Sigmoid colon (tissue), 6 donors: ENCODE measurements at regions not wholly inside any gene's neighbourhood (a gene's known extent, or its start where the extent isn't known, plus 50 kb on each side); places are given as distances from the start of the nearest gene placed in this dataset.

Source experiments
- DNase-seq: peaks from one replicate; pipeline ENCODE4 v3.0.0-alpha.2; 2019
- H3K27ac ChIP-seq, 4 donors: fragments of 200-600 bp; sonication (generic); one replicate each; pipeline ENCODE4 v1.5.1; 2016 to 2019; ENCODE audit warnings: mild to moderate bottlenecking in 1 of 4
- H3K27me3 ChIP-seq, 3 donors: fragments of 200-600 bp; sonication (generic); one replicate each; pipeline ENCODE4 v1.5.1; 2019; ENCODE audit warnings: mild to moderate bottlenecking in 1 of 3
- H3K36me3 ChIP-seq, 4 donors: fragments of 200-600 bp; sonication (generic); one replicate each; pipeline ENCODE4 v1.5.1; 2016 to 2019
- H3K4me1 ChIP-seq, 4 donors: fragments of 200-600 bp; sonication (generic); one replicate each; pipeline ENCODE4 v1.5.1; 2017 to 2019
- H3K4me3 ChIP-seq, 4 donors: fragments of 200-600 bp; sonication (generic); one replicate each; pipeline ENCODE4 v1.5.1; 2017 to 2019; ENCODE audit warnings: mild to moderate bottlenecking in 2 of 4, moderate library complexity in 1 of 4
- H3K9me3 ChIP-seq, 4 donors: fragments of 200-600 bp in 3 of 4; sonication (generic) in 3 of 4; one replicate each; pipeline versions ENCODE4 v1.5.1 to v1.6.1; 2013 to 2019
- EP300 ChIP-seq, 4 donors: sonication (generic); formaldehyde crosslinking; IDR thresholded peaks; one replicate each; pipeline ENCODE4 v1.6.1; 2017; ENCODE audit warnings: antibody characterized with exemption in 4 of 4
- POLR2A ChIP-seq, 2 donors: fragments of 450-650 bp; IDR thresholded peaks; one replicate each; pipeline ENCODE4 v1.6.1; 2016; ENCODE audit warnings: antibody characterized with exemption in 2 of 2, mild to moderate bottlenecking in 2 of 2, moderate library complexity in 2 of 2
- POLR2AphosphoS5 ChIP-seq, 4 donors: sonication (generic); formaldehyde crosslinking; IDR thresholded peaks; one replicate each; pipeline ENCODE4 v1.6.1; 2017; ENCODE audit warnings: antibody characterized with exemption in 4 of 4
- WGBS, 2 donors: extraction: QIAGEN DNeasy Blood & Tissue Kit; methylation state at CpG; one replicate each; pipeline ENCODE4 v1.1.7; 2013; 5-methylcytosine and 5-hydroxymethylcytosine counted together
- intact Hi-C: fragments of 100-400 bp; cut with DNase I; formaldehyde crosslinking; loops from one replicate; pipeline ENCODE4 v1.15.1; 2023
- TF ChIP-seq, protein P1 (sequence below), 4 experiments: fragments of 450-650 bp in 3 of 4; fragments of 200-600 bp in 1 of 4; IDR thresholded peaks; one replicate each; pipeline ENCODE4 v1.5.1; 2016 to 2019; ENCODE audit warnings: antibody characterized with exemption in 4 of 4, mild to moderate bottlenecking in 3 of 4, moderate library complexity in 2 of 4
- donor health status: healthy with polysubstance abuse.
- donor health status: healthy.

DNA sequence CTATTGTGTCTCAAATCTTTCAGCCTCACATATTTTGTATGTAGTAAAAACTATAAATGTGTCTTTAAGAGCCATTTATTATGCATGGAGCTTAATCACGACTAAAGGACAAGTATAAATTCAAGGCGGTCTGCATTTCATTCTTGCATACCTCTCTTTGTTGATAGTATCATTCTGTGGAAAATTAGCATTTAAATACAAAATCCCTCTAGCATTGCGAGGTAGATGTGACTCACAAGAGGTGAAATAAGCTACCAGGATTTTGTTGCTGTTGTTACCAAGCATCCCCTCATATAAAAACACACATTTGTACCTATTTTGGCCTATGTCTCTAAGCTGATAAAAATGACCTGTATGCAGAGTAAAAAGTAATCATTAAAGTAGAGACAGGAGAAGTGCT is 537.4 kb upstream of the LUZP2 start:
- intact Hi-C loops = no loop called here
- H3K27ac ChIP-seq = no peak overlapping the region
- H3K4me1 ChIP-seq = no peaks in the 10 kb centered on the region
- no peak for TF ChIP-seq POLR2AphosphoS5 (IDR thresholded peaks at IDR 0.05)
- TF ChIP-seq POLR2A (IDR thresholded peaks at IDR 0.05) = no peak
- TF ChIP-seq, protein P1, sequence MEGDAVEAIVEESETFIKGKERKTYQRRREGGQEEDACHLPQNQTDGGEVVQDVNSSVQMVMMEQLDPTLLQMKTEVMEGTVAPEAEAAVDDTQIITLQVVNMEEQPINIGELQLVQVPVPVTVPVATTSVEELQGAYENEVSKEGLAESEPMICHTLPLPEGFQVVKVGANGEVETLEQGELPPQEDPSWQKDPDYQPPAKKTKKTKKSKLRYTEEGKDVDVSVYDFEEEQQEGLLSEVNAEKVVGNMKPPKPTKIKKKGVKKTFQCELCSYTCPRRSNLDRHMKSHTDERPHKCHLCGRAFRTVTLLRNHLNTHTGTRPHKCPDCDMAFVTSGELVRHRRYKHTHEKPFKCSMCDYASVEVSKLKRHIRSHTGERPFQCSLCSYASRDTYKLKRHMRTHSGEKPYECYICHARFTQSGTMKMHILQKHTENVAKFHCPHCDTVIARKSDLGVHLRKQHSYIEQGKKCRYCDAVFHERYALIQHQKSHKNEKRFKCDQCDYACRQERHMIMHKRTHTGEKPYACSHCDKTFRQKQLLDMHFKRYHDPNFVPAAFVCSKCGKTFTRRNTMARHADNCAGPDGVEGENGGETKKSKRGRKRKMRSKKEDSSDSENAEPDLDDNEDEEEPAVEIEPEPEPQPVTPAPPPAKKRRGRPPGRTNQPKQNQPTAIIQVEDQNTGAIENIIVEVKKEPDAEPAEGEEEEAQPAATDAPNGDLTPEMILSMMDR (IDR thresholded peaks at IDR 0.05) = no peak
- TF ChIP-seq EP300 (IDR thresholded peaks at IDR 0.05) = no peak
- DNase-seq = no peak
- H3K4me3 ChIP-seq = no peak overlapping the region
- H3K36me3 ChIP-seq = no peaks in the 10 kb centered on the region
- H3K27me3 ChIP-seq = no peaks in the 10 kb centered on the region
- WGBS, 2 donors = 74 to 87% methylated on average over 3 of the region's 3 CpGs
- no peaks in the 10 kb centered on the region for H3K9me3 ChIP-seq

GRCh38 chr11:23961503-23962338 is 535.1 kb upstream of the LUZP2 start:
- WGBS, 2 donors = 91% methylated on average over 20 of the region's 20 CpGs
- TF ChIP-seq EP300 (IDR thresholded peaks at IDR 0.05) = no peak
- no peak for TF ChIP-seq POLR2AphosphoS5 (IDR thresholded peaks at IDR 0.05)
- TF ChIP-seq POLR2A (IDR thresholded peaks at IDR 0.05) = no peak
- TF ChIP-seq, protein P1 (IDR thresholded peaks at IDR 0.05) = no peak
- H3K9me3 ChIP-seq = no peaks in the 10 kb centered on the region
- H3K27ac ChIP-seq = no peak overlapping the region
- H3K4me1 ChIP-seq = no peaks in the 10 kb centered on the region
- no peak overlapping the region for H3K4me3 ChIP-seq
- H3K27me3 ChIP-seq = no peaks in the 10 kb centered on the region
- intact Hi-C loops = no loop called here
- no peak for DNase-seq
- no peaks in the 10 kb centered on the region for H3K36me3 ChIP-seq

DNA sequence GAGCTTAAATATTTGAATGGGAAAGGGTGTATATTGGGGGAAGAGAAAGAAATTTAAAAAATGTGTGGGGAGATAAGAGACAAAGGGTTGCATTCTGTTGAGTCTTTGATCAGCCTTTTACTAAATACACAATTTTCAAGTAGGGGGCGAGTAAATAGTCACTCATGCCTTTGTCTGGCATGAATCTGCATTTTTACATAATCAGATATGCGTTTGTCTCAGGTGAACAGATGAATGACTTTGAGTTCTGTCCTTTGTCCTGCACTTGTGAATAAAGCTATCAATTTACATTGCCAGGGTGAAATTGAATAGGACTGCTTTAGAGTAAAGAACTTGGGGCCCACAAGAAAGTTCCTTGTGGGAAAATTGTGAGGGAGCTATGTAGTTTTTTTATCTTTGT is 523.6 kb upstream of the LUZP2 start:
- Histone ChIP-seq H3K27ac (no peak overlapping the region), H3K27me3 (no peaks in the 10 kb centered on the region), H3K4me3 (no peak overlapping the region), H3K36me3 (no peaks in the 10 kb centered on the region), H3K9me3 (no peaks in the 10 kb centered on the region), H3K4me1 (no peaks in the 10 kb centered on the region)
- 82% methylated on average over 2 of the region's 2 CpGs for WGBS, 2 donors
- TF ChIP-seq, protein P1 (IDR thresholded peaks at IDR 0.05) = no peak
- TF ChIP-seq POLR2A (IDR thresholded peaks at IDR 0.05) (no peak), EP300 (IDR thresholded peaks at IDR 0.05) (no peak)
- no peak for DNase-seq
- intact Hi-C loops = no loop called here

DNA sequence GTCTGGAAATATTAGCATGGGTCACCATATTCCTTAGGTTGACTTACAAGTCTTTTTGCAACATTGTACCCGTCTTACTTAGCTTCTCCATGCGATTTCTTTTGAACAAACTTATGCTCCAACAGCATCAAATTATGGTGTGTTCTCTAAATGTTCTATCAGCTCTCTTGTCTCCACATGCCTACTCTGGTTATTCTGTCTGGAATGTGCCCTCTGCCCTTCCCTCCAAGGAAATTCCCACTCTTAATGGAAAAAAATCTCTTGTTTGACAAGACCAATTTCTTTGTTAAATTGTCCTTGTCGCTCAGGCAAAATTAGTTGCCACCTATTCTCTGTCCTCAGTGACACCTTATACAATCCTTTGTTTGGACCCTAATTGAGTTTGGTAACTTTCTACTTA is 522.8 kb upstream of the LUZP2 start:
- Histone ChIP-seq H3K36me3 (no peaks in the 10 kb centered on the region), H3K27me3 (no peaks in the 10 kb centered on the region), H3K9me3 (no peaks in the 10 kb centered on the region), H3K4me3 (no peak overlapping the region), H3K27ac (no peak overlapping the region), H3K4me1 (no peaks in the 10 kb centered on the region)
- intact Hi-C loops = no loop called here
- DNase-seq = no peak
- 59 to 62% methylated on average over 3 of the region's 3 CpGs for WGBS, 2 donors
- TF ChIP-seq POLR2AphosphoS5 (IDR thresholded peaks at IDR 0.05) (no peak), POLR2A (IDR thresholded peaks at IDR 0.05) (no peak), EP300 (IDR thresholded peaks at IDR 0.05) (no peak)
- TF ChIP-seq, protein P1 (IDR thresholded peaks at IDR 0.05) = no peak

DNA sequence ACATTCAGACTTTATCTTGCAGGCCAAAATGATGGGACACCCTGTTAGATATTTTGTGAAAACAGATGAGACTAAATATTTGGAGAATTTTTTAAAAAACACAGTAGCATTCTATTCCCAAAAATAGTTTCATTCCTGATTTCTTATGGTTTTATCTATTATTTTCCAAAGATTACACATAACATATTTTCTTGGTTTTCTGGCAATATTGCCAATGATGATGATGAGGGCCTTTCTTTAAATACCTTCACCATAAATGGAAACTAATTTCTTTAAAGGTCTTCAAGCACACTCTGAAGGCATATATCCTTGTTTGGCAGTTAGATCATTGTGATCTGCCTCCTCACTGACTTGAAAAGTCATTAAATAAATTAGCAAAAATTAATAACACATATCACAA is 522.3 kb upstream of the LUZP2 start:
- no peaks in the 10 kb centered on the region for H3K4me1 ChIP-seq
- no peak overlapping the region for H3K27ac ChIP-seq
- TF ChIP-seq, protein P1 (IDR thresholded peaks at IDR 0.05) = no peak
- no peak for TF ChIP-seq EP300 (IDR thresholded peaks at IDR 0.05)
- no peak for TF ChIP-seq POLR2A (IDR thresholded peaks at IDR 0.05)
- TF ChIP-seq POLR2AphosphoS5 (IDR thresholded peaks at IDR 0.05) = no peak
- DNase-seq = no peak
- intact Hi-C loops = no loop called here
- H3K4me3 ChIP-seq = no peak overlapping the region
- H3K36me3 ChIP-seq = no peaks in the 10 kb centered on the region
- H3K9me3 ChIP-seq = no peaks in the 10 kb centered on the region
- no peaks in the 10 kb centered on the region for H3K27me3 ChIP-seq
